ENCODE measurements at regions not wholly inside any gene's neighbourhood (a gene's known extent, or its start where the extent isn't known, plus 50 kb on each side); places are given as distances from the start of the nearest gene placed in this dataset.

- CTCF ChIA-PET: no interaction called here
- no peak for ATAC-seq
- Histone ChIP-seq H3K4me2 (no peak overlapping the region), H3K4me3 (no peak overlapping the region), H3K27ac (no peak overlapping the region), H3K4me1 (no peaks in the 10 kb centered on the region), H3K9me3 (no peaks in the 10 kb centered on the region)
- TF ChIP-seq HDAC2 (IDR thresholded peaks at IDR 0.05): no peak
- no peak for TF ChIP-seq BCL3 (IDR thresholded peaks at IDR 0.05)
- no peak for TF ChIP-seq BHLHE40 (IDR thresholded peaks at IDR 0.05; ENCODE audit: low read depth, low read length)
- 20% methylated on average over 7 of the region's 7 CpGs for WGBS (ENCODE audit: missing lambda C conversion rate)
- no peak for DNase-seq (ENCODE audit: low read depth in 1 of 2, low spot score in 1 of 2)
- FAIRE-seq: no peak
- POLR2A ChIA-PET: no interaction called here
Observed at GRCh38 chr5:8870959-8871355, 674.9 kb downstream of the SEMA5A start.

GRCh38 chr5:8871446-8871845 is 674.4 kb downstream of the SEMA5A start:
- Histone ChIP-seq H3K27ac (no peak overlapping the region), H3K4me1 (no peaks in the 10 kb centered on the region), H3K4me2 (no peak overlapping the region), H3K9me3 (no peaks in the 10 kb centered on the region), H3K4me3 (no peak overlapping the region)
- ATAC-seq (no peak), DNase-seq (ENCODE audit: low read depth in 1 of 2, low spot score in 1 of 2) (no peak), FAIRE-seq (no peak)
- ChIA-PET CTCF (no interaction called here), POLR2A (no interaction called here)
- TF ChIP-seq REST (IDR thresholded peaks at IDR 0.05): no peak
- no peak for TF ChIP-seq POLR2A (IDR thresholded peaks at IDR 0.05; ENCODE audit: low read length)
- no peak for TF ChIP-seq CEBPB (IDR thresholded peaks at IDR 0.05)
- no peak for TF ChIP-seq MAZ (IDR thresholded peaks at IDR 0.05; ENCODE audit: borderline replicate concordance, low read depth, low read length)
- TF ChIP-seq USF2 (IDR thresholded peaks at IDR 0.05): no peak
- TF ChIP-seq ATOH8 (CRISPR knock-in tag; IDR thresholded peaks at IDR 0.05; ENCODE audit: low read depth): no peak
- TF ChIP-seq TFCP2L1 (CRISPR knock-in tag; IDR thresholded peaks at IDR 0.05): no peak
- TF ChIP-seq HMGXB4 (CRISPR knock-in tag; IDR thresholded peaks at IDR 0.05; ENCODE audit: borderline replicate concordance): no peak
- no peak for TF ChIP-seq ZNF302 (CRISPR knock-in tag; IDR thresholded peaks at IDR 0.05)
- TF ChIP-seq SREBF2 (IDR thresholded peaks at IDR 0.05): no peak
- TF ChIP-seq ELK1 (IDR thresholded peaks at IDR 0.05; ENCODE audit: low read depth, low read length): no peak
- no peak for TF ChIP-seq JUNB (IDR thresholded peaks at IDR 0.05)
- 0% methylated on average over 2 of the region's 2 CpGs for WGBS (ENCODE audit: missing lambda C conversion rate)
